CD8-positive, alpha-beta memory T cell (primary cell): ENCODE measurements at regions not wholly inside any gene's neighbourhood (a gene's known extent, or its start where the extent isn't known, plus 50 kb on each side); places are given as distances from the start of the nearest gene placed in this dataset.

ENCODE experiments used
- CTCF ChIA-PET: fragments of 350-600 bp; sonication (Branson Sonifier 250); formaldehyde crosslinking; loops from one replicate; lab custom pipeline; 2021; ENCODE audit warnings: antibody characterized with exemption; lab: Charles Lee
- POLR2A ChIA-PET: fragments of 350-600 bp; sonication (Branson Sonifier 250); formaldehyde crosslinking; loops from one replicate; lab custom pipeline; 2021; ENCODE audit warnings: antibody characterized with exemption; lab: Charles Lee
- DNase-seq, 5 donors: peaks; one replicate each; pipeline versions ENCODE4 v3.0.0 to v3.0.0-alpha.2; 2020 to 2022; ENCODE audit warnings: mixed read lengths in 1 of 5
- H3K27ac ChIP-seq: one replicate; pipeline ENCODE4 v1.7.0; 2013; ENCODE audit warnings: low read depth, mild to moderate bottlenecking, low read length, moderate library complexity
- H3K27me3 ChIP-seq: 2 replicates; pipeline ENCODE4 v1.7.0; 2013; ENCODE audit warnings: low read length, mild to moderate bottlenecking; ENCODE audit not compliant: insufficient read depth, poor library complexity, severe bottlenecking
- H3K36me3 ChIP-seq: 2 replicates; pipeline ENCODE4 v1.7.0; 2013; ENCODE audit warnings: mild to moderate bottlenecking, low read length, moderate library complexity; ENCODE audit not compliant: insufficient read depth
- H3K4me1 ChIP-seq: 2 replicates; pipeline ENCODE4 v1.7.0; 2013; ENCODE audit warnings: mild to moderate bottlenecking, low read length, moderate library complexity; ENCODE audit not compliant: insufficient read depth
- H3K4me3 ChIP-seq: 2 replicates; pipeline ENCODE4 v1.7.0; 2013; ENCODE audit warnings: mild to moderate bottlenecking, low read length
- H3K9me3 ChIP-seq: 2 replicates; pipeline ENCODE4 v1.7.0; 2013; ENCODE audit warnings: mild to moderate bottlenecking, low read length
- H3K27ac Mint-ChIP-seq, 8 donors: one replicate each; pipeline ENCODE4 v1.8.0; 2020 to 2021; ENCODE audit warnings: mixed read lengths in 8 of 8, mild to moderate bottlenecking in 6 of 8, inconsistent platforms in 3 of 8, moderate library complexity in 3 of 8
- H3K27me3 Mint-ChIP-seq, 2 donors: one replicate each; pipeline ENCODE4 v1.8.0; 2020 to 2021; ENCODE audit warnings: mixed read lengths in 2 of 2, mild to moderate bottlenecking in 1 of 2, moderate library complexity in 1 of 2
- H3K36me3 Mint-ChIP-seq, 3 donors: one replicate each; pipeline ENCODE4 v1.8.0; 2020 to 2021; ENCODE audit warnings: mixed read lengths in 3 of 3, inconsistent platforms in 1 of 3, mild to moderate bottlenecking in 1 of 3
- H3K4me1 Mint-ChIP-seq, 3 donors: one replicate each; pipeline ENCODE4 v1.8.0; 2020 to 2021; ENCODE audit warnings: mixed read lengths in 3 of 3, inconsistent platforms in 1 of 3, mild to moderate bottlenecking in 1 of 3
- H3K4me3 Mint-ChIP-seq, 7 donors: one replicate each; pipeline ENCODE4 v1.8.0; 2020 to 2021; ENCODE audit warnings: mixed read lengths in 7 of 7, mild to moderate bottlenecking in 6 of 7, moderate library complexity in 4 of 7, inconsistent platforms in 2 of 7
- H3K9me3 Mint-ChIP-seq, 5 donors: one replicate each; pipeline ENCODE4 v1.8.0; 2020 to 2022; ENCODE audit warnings: mixed read lengths in 5 of 5, mild to moderate bottlenecking in 3 of 5, moderate library complexity in 2 of 5, inconsistent platforms in 1 of 5

GRCh38 chr2:65744477-65745200 lies 312.2 kb upstream of the SPRED2 start:
- ChIA-PET CTCF (no interaction called here), POLR2A (no interaction called here)
- H3K9me3 ChIP-seq: no peaks in the 10 kb centered on the region
- H3K36me3 Mint-ChIP-seq: no peaks in the 10 kb centered on the region
- peaks cover 0 to 2% (median 0%) of the 10 kb centered on the region in 5 donors for H3K9me3 Mint-ChIP-seq
- H3K4me3 ChIP-seq: no peak overlapping the region
- H3K27me3 ChIP-seq: no peaks in the 10 kb centered on the region
- H3K27ac Mint-ChIP-seq: no peak overlapping the region
- no peak for DNase-seq
- no peak overlapping the region for H3K27ac ChIP-seq
- no peak overlapping the region for H3K4me3 Mint-ChIP-seq
- no peaks in the 10 kb centered on the region for H3K4me1 Mint-ChIP-seq
- H3K4me1 ChIP-seq: no peaks in the 10 kb centered on the region
- H3K36me3 ChIP-seq: no peaks in the 10 kb centered on the region
- peaks cover 0 to 7% of the 10 kb centered on the region in 2 donors for H3K27me3 Mint-ChIP-seq

- ChIA-PET CTCF (no interaction called here), POLR2A (no interaction called here)
- Mint-ChIP-seq H3K9me3 (peaks cover 0 to 2% (median 0%) of the 10 kb centered on the region in 5 donors), H3K4me1 (no peaks in the 10 kb centered on the region), H3K4me3 (no peak overlapping the region), H3K27ac (no peak overlapping the region), H3K27me3 (peaks cover 0 to 4% of the 10 kb centered on the region in 2 donors), H3K36me3 (no peaks in the 10 kb centered on the region)
- H3K4me3 ChIP-seq: no peak overlapping the region
- no peak overlapping the region for H3K27ac ChIP-seq
- H3K4me1 ChIP-seq: no peaks in the 10 kb centered on the region
- H3K27me3 ChIP-seq: no peaks in the 10 kb centered on the region
- no peak for DNase-seq
- no peaks in the 10 kb centered on the region for H3K9me3 ChIP-seq
- H3K36me3 ChIP-seq: no peaks in the 10 kb centered on the region
Measured at GRCh38 chr2:65742977-65743376, 310.6 kb upstream of the SPRED2 start.

GRCh38 chr2:65739927-65740326 lies 307.5 kb upstream of the SPRED2 start:
- Mint-ChIP-seq H3K36me3 (no peaks in the 10 kb centered on the region), H3K27ac (no peak overlapping the region), H3K4me1 (no peaks in the 10 kb centered on the region), H3K4me3 (no peak overlapping the region), H3K27me3 (peaks cover 11 to 19% of the 10 kb centered on the region in 2 donors), H3K9me3 (peaks cover 0 to 3% (median 2%) of the 10 kb centered on the region in 5 donors)
- H3K27me3 ChIP-seq: no peaks in the 10 kb centered on the region
- no peak overlapping the region for H3K4me3 ChIP-seq
- no peak overlapping the region for H3K27ac ChIP-seq
- CTCF ChIA-PET: no interaction called here
- no peaks in the 10 kb centered on the region for H3K9me3 ChIP-seq
- POLR2A ChIA-PET: no interaction called here
- no peak for DNase-seq
- H3K36me3 ChIP-seq: no peaks in the 10 kb centered on the region
- no peaks in the 10 kb centered on the region for H3K4me1 ChIP-seq

- H3K36me3 ChIP-seq: no peaks in the 10 kb centered on the region
- peaks cover 0 to 5% (median 2%) of the 10 kb centered on the region in 5 donors for H3K9me3 Mint-ChIP-seq
- ChIA-PET POLR2A (no interaction called here), CTCF (no interaction called here)
- no peak overlapping the region for H3K4me3 ChIP-seq
- no peaks in the 10 kb centered on the region for H3K36me3 Mint-ChIP-seq
- H3K4me1 ChIP-seq: no peaks in the 10 kb centered on the region
- H3K27me3 ChIP-seq: no peaks in the 10 kb centered on the region
- no peaks in the 10 kb centered on the region for H3K9me3 ChIP-seq
- H3K27ac Mint-ChIP-seq: no peak overlapping the region
- no peak overlapping the region for H3K27ac ChIP-seq
- H3K4me1 Mint-ChIP-seq: no peaks in the 10 kb centered on the region
- peaks cover 16 to 21% of the 10 kb centered on the region in 2 donors for H3K27me3 Mint-ChIP-seq
- no peak for DNase-seq
- no peak overlapping the region for H3K4me3 Mint-ChIP-seq
Measured at GRCh38 chr2:65737452-65738011, 305.1 kb upstream of the SPRED2 start.

- peaks cover 0 to 6% (median 2%) of the 10 kb centered on the region in 5 donors for H3K9me3 Mint-ChIP-seq
- H3K9me3 ChIP-seq: no peaks in the 10 kb centered on the region
- H3K27me3 Mint-ChIP-seq: peaks cover 10% of the 10 kb centered on the region in 2 donors
- H3K27ac Mint-ChIP-seq: no peak overlapping the region
- H3K36me3 Mint-ChIP-seq: no peaks in the 10 kb centered on the region
- no peak overlapping the region for H3K4me3 ChIP-seq
- ChIA-PET POLR2A (no interaction called here), CTCF (no interaction called here)
- H3K4me1 Mint-ChIP-seq: no peaks in the 10 kb centered on the region
- H3K27me3 ChIP-seq: no peaks in the 10 kb centered on the region
- H3K4me3 Mint-ChIP-seq: no peak overlapping the region
- H3K4me1 ChIP-seq: no peaks in the 10 kb centered on the region
- no peak overlapping the region for H3K27ac ChIP-seq
- H3K36me3 ChIP-seq: no peaks in the 10 kb centered on the region
- no peak for DNase-seq
Measured at GRCh38 chr2:65731476-65731875, 299.1 kb upstream of the SPRED2 start.

GRCh38 chr2:65730186-65730585 lies 297.8 kb upstream of the SPRED2 start:
- Histone ChIP-seq H3K27ac (no peak overlapping the region), H3K4me1 (no peaks in the 10 kb centered on the region), H3K27me3 (no peaks in the 10 kb centered on the region), H3K4me3 (no peak overlapping the region), H3K9me3 (no peaks in the 10 kb centered on the region), H3K36me3 (no peaks in the 10 kb centered on the region)
- no peak for DNase-seq
- peaks cover 0 to 10% (median 0%) of the 10 kb centered on the region in 5 donors for H3K9me3 Mint-ChIP-seq
- no peak overlapping the region for H3K4me3 Mint-ChIP-seq
- H3K36me3 Mint-ChIP-seq: no peaks in the 10 kb centered on the region
- CTCF ChIA-PET: no interaction called here
- no peak overlapping the region for H3K27ac Mint-ChIP-seq
- no peaks in the 10 kb centered on the region for H3K4me1 Mint-ChIP-seq
- peaks cover 4 to 7% of the 10 kb centered on the region in 2 donors for H3K27me3 Mint-ChIP-seq
- POLR2A ChIA-PET: no interaction called here

- no peaks in the 10 kb centered on the region for H3K36me3 ChIP-seq
- CTCF ChIA-PET: no interaction called here
- Mint-ChIP-seq H3K27me3 (peaks cover 2 to 3% of the 10 kb centered on the region in 2 donors), H3K36me3 (no peaks in the 10 kb centered on the region), H3K4me3 (no peak overlapping the region), H3K4me1 (no peaks in the 10 kb centered on the region), H3K27ac (no peak overlapping the region), H3K9me3 (peaks cover 0 to 6% (median 0%) of the 10 kb centered on the region in 5 donors)
- no peak overlapping the region for H3K27ac ChIP-seq
- H3K27me3 ChIP-seq: no peaks in the 10 kb centered on the region
- H3K4me1 ChIP-seq: no peaks in the 10 kb centered on the region
- H3K9me3 ChIP-seq: no peaks in the 10 kb centered on the region
- no peak for DNase-seq
- POLR2A ChIA-PET: no interaction called here
- no peak overlapping the region for H3K4me3 ChIP-seq
Measured at GRCh38 chr2:65729246-65729645, 296.8 kb upstream of the SPRED2 start.

- POLR2A ChIA-PET: no interaction called here
- no peaks in the 10 kb centered on the region for H3K9me3 ChIP-seq
- Mint-ChIP-seq H3K9me3 (peaks cover 0 to 6% (median 0%) of the 10 kb centered on the region in 5 donors), H3K27me3 (peaks cover 3% of the 10 kb centered on the region in 2 donors), H3K4me3 (no peak overlapping the region), H3K36me3 (no peaks in the 10 kb centered on the region), H3K27ac (no peak overlapping the region), H3K4me1 (no peaks in the 10 kb centered on the region)
- CTCF ChIA-PET: no interaction called here
- no peaks in the 10 kb centered on the region for H3K4me1 ChIP-seq
- H3K27ac ChIP-seq: no peak overlapping the region
- H3K27me3 ChIP-seq: no peaks in the 10 kb centered on the region
- DNase-seq: no peak
- H3K36me3 ChIP-seq: no peaks in the 10 kb centered on the region
- H3K4me3 ChIP-seq: no peak overlapping the region
Measured at GRCh38 chr2:65728477-65729180, 296.2 kb upstream of the SPRED2 start.
